CD1c-positive myeloid dendritic cell (primary cell): ENCODE measurements at regions not wholly inside any gene's neighbourhood (a gene's known extent, or its start where the extent isn't known, plus 50 kb on each side); places are given as distances from the start of the nearest gene placed in this dataset.

ENCODE experiments used
- DNase-seq: peaks from one replicate; pipeline ENCODE4 v3.0.0-alpha.2; 2016; ENCODE audit errors: extremely low spot score

DNA sequence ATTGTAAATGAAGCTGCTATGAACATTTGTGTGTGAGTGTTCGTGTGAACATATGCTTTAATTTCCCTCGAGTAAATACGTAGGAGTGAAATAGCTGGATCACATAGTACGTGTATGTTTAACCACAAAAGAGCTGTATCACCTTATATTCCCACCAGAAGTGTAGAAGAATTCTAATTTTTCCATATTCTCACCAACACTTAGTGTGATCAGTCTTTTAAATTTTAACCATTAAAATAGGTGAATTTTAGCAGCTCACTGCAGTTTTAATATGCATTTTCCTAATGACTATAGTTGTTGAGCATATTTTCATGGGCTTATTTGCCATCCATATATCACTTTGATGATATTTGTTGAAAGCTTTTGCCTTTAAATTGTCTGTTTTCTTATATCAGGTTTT is 741.2 kb downstream of the PTPRU start:
- DNase-seq = no peak

DNA sequence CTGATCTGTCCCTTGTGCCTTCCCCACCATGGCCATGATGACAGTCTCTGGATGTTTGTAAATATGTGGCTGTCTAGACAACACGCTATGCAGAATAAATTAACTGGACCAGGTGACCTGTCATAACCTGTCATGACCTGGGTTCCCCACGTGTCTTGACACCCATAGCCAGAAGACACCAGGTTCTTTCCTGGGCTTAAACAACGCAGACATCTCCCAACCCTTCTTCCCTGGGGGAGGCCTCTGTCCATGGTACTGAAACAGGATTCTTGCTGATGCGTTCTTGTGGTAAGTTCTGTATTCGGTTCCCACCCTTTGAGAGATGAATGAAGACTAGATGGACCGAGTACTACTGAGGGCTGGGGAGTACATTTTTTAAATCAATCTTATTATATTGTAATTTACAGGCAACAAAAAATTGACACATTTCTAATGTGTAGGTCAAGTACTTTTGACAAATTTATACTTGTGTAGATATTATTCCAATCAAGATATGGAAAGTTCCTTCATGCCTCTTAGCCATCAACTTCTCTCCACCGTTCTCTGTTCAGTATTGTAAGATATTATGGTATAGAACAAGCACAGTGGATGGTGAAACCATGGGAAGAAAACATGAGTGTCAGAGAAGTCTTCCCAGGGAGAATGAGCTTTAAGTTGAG is 738.8 kb downstream of the PTPRU start:
- DNase-seq = peak; percentile 9

DNA sequence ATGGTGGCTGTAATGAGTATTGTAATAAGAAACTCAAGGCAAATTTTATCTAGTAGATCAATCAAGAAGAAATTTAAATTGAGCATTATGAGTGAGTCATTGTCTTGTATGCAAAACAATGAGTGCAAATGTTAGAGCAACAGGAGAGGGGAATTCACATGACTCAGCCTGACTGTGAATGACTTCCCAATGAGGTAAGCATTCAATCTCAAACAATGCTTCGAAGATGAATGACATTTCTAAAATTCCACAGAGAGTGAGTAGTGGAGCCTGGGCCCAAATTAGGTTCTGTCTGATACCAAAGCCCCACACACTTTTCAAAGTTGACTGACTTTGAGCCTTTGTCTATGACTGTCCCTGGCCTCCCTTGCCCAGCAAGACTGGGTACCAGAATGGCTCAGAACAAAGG is 738.0 kb downstream of the PTPRU start:
- DNase-seq = no peak

- DNase-seq = no peak
Observed at GRCh38 chr1:29973406-29973805, 737.1 kb downstream of the PTPRU start.

- no peak for DNase-seq
Observed at GRCh38 chr1:29972421-29973053, 736.2 kb downstream of the PTPRU start.

GRCh38 chr1:29971703-29972102 is 735.4 kb downstream of the PTPRU start:
- no peak for DNase-seq

- no peak for DNase-seq
Observed at GRCh38 chr1:29970747-29971325, 734.5 kb downstream of the PTPRU start.

DNA sequence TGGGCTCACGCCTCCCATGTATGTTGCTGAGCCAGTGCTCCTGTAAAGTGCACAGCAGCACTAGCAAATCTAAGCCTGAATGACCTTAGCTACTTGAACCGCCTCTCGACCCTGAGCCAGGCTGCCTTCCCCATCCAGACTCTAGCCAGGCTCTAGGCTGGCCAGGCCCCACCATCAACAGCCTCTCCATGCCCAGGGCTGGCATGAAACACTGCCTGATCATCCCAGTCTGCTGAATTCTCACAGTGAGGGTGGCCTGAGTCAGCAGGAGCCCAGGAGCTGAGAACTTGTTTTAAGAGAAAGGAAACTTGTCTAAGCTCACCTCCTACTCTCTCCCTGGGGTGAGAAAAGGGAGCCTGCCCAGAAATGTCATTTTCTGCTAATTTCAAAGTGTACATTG is 733.3 kb downstream of the PTPRU start:
- DNase-seq = no peak

- DNase-seq = no peak
Observed at GRCh38 chr1:29967261-29967660, 730.9 kb downstream of the PTPRU start.

DNA sequence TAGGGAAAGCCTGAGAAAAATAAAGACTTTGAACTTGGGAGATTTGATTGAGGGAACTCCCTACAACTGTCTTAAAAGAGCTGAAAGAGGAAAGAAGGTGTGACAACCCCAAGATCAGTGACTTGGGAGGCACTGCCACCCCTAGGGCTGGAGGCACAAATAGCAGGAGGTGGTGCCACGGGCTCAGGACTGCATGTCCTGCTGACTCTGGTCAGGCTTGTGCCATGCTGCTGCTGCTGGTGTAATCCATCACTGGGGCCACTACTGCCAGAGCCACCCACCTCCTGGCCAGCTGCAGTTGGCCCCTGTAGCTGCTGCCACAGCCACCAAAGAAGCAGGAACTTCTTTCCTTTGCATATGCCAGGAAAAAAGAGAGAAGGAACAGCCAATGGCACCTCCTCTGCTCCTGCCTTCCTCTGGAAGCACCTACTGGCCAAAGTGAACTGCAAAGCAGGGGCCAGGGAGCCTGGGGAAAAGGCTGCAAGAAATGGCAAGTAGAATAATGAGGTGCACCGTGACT is 730.3 kb downstream of the PTPRU start:
- DNase-seq = no peak

- DNase-seq = no peak
Observed at GRCh38 chr1:29964718-29965533, 728.6 kb downstream of the PTPRU start.

GRCh38 chr1:29963946-29964345 is 727.6 kb downstream of the PTPRU start:
- DNase-seq = no peak

GRCh38 chr1:29962831-29963247 is 726.5 kb downstream of the PTPRU start:
- DNase-seq = no peak

DNA sequence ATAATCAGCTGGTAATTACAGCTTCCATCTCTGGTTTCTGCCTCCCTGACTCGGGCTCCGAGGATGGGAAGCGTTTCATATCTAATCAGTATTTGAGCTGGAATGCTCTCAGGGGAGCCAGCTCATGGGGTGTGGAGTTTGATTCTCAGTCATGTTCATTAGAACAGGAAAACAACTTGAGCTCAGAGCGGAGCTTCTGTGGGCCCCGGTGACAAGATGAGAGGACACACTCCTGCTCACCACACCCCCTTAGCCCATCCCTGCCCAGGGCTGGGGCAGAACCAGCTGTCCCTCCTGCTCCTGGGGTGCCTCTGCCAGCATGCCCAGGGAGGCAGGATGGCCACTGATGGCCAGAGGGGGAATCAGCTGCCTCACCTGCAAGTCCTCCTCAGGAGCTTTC is 726.0 kb downstream of the PTPRU start:
- DNase-seq = no peak

- DNase-seq = no peak
Observed at GRCh38 chr1:29961293-29962059, 725.2 kb downstream of the PTPRU start.

- no peak for DNase-seq
Observed at GRCh38 chr1:29960876-29961275, 724.6 kb downstream of the PTPRU start.

DNA sequence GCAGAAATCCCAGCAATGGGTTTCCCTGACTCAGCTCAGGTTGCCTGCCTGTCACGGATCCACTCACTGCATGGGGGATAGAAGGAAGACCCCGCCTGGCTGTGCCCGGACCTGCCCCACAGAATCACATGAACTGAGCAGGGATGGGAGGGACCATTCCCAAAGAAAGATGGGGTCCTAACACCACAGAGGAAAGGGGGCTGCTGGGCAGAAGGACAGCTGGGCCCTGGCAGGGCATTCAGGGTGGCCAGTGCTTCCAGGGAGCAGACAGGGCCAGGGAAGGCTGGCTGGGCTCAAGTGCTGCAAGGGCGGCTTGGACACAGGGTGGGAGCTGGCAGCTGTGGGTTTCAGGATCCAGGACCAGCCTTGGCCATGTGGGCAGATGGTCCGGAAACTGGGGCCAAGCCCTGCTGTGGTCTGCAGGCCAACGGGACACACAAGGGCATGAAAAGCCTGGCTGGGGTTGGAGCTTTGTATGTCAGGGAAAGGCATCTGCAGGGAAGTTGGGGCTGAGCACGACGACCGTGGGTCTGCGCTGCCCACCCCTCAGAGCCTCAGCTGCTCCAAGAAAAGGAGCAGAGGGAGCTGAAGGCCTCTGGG is 723.9 kb downstream of the PTPRU start:
- no peak for DNase-seq

DNA sequence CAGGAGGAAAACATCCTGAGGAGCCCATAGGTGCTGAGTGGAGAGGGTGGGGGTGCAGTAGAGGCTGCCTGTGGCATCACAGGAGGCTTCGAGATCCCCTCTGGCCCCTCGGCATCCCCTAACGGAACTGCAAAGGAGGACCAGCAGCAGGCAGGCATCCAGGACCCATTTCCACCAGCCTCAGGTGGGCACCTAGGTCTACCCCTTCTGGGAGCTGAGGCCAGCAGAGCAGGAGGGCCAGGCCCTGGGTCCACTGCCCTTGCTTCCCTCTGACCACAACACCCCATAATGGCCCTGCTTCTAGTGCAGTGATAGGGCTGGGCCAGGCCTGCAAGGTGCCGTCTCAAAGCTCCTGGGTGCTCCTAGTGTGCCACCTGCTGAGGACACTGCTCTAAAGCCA is 723.0 kb downstream of the PTPRU start:
- no peak for DNase-seq

- DNase-seq = no peak
Observed at GRCh38 chr1:29958271-29958670, 721.9 kb downstream of the PTPRU start.

DNA sequence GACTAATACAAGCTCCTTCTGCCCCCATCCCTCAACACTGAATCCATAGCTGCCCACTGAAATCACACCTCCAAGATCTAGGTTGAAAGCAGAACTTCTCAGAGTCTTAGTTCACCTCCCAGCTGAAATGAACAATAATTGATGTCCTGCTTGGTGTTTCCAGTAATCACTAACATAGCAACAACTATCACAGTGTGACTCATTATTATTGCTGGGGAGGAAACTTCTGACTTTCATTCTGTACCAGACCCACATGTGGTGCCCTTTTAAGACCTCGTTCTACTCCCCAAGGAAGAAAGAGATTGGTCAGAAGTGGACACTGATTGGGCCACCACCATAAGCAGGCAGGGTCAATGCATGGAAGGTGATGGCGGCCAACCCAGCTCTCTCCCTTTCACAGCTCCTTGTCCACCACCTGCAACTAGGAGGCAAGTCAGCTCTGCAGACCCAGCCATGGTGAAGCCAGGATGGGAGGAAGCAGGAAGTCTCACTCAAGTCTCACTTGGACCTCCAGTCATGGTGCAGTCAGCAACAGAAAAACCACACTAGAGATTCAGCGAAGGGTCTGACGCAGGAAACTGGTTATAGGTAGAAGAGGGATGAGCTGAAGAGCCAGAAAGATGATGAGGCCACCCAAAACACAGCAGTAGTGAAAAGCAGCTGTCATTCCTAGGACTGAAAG is 720.2 kb downstream of the PTPRU start:
- no peak for DNase-seq

- no peak for DNase-seq
Observed at GRCh38 chr1:29954591-29954990, 718.3 kb downstream of the PTPRU start.
